C1 segment of cervical spinal cord (tissue), 14 donors: ENCODE measurements at regions not wholly inside any gene's neighbourhood (a gene's known extent, or its start where the extent isn't known, plus 50 kb on each side); places are given as distances from the start of the nearest gene placed in this dataset.

ENCODE experiments used
- DNase-seq, 14 donors: peaks; one replicate each; lab custom pipeline; 2025; lab: John Stamatoyannopoulos, UW

DNA sequence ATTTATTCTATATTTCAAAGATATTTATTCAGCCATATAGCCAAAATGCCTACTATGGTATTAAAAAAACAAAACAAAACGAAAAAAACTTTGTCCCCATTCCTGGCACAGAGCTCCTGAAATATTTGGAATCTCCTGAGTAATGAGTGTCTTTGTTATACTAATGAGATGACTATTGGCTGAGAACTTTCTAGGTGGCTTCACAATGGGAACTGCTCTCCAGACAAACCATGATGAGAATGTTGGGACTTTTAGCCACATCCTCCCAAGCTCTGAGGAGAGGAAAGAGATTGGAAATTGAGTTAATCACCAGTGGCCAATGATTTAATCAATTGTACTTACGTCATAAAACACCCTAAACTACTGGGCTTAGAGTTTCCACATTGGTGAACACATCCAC is 631.8 kb upstream of the SETBP1 start:
- no peak for DNase-seq

DNA sequence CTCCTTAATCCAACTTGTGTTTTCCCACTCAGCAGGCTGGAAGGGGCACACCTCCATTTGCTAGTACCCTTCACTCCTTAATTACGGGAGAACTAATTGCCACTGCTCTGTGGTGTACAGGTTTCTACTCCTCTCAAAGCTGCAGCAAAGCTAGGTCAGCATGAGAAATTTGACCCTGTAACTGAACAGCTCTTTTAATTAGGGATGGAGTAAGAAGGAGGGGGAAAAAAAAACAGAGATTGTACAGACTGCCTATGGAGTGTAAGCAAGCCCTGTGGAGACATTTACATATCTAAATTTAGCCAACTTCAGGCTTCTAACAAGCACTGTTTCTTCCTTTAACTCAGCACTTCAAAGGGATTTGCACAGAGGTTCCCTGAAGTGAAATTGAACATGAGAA is 629.7 kb upstream of the SETBP1 start:
- DNase-seq, result no peak

GRCh38 chr18:44054514-44054913 is 626.2 kb upstream of the SETBP1 start:
- DNase-seq, result no peak

DNA sequence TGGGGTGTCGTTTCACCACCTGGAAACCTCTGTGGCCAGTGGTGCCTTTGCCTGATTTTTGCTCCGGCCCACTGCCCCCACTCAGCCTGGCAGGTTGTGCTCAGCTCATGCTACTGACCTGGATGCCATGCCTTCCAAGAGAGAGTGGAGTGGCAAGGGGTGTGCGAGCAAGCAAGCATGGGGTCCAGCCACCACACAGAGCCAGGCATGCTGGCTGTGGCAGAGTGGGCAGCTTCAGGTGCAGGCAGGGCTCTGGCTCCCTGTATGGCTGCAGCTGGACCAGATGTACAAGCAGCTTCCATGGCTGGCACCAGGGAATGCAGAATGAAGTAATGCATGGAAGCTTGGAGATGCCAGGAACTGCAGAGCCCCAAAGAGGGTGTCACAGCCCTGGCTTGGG is 620.5 kb upstream of the SETBP1 start:
- no peak for DNase-seq

DNA sequence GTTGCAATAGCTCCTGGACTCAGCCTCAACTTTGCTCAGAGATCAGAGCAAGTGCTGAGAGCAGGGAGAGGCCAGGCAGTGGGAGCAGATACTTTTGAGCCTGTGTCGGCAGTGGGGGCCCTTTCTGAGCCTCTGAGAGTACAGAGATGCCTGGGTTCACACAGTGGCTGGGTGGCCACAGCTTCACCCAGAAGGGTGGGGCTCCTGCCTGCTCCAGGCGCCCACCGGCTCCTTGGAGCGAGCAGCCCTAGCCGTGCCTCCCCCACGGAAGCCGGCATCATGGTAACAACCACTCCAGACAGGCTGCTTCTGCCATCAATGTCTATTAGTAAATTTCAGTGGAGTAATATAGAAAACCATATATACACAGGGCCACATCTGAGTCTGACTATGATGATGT is 619.2 kb upstream of the SETBP1 start:
- no peak for DNase-seq

- DNase-seq, result no peak
Measured at GRCh38 chr18:44062345-44062744, 618.3 kb upstream of the SETBP1 start.

- DNase-seq, result no peak
Measured at GRCh38 chr18:44065206-44065605, 615.5 kb upstream of the SETBP1 start.

DNA sequence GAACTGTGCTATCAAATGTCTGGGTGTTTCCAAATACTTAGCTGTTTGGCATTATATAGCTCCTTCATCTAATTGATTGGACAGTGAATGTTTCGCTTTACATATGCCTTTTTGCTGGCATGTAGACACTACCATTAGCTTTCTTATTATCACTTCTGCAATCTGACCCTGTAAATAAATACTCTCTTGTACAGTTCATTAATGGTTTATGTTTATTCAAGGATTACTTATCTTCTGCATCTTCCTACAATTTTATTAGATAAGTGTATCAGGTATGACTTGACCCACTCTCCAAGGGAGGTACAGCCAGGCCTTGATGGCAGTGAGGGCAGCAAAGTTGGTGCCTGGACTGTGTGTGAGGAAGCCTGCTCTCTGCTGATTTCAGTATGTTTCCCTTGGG is 614.1 kb upstream of the SETBP1 start:
- no peak for DNase-seq

- DNase-seq, result no peak
Measured at GRCh38 chr18:44067186-44067585, 613.5 kb upstream of the SETBP1 start.

GRCh38 chr18:44075038-44075437 is 605.6 kb upstream of the SETBP1 start:
- no peak for DNase-seq

DNA sequence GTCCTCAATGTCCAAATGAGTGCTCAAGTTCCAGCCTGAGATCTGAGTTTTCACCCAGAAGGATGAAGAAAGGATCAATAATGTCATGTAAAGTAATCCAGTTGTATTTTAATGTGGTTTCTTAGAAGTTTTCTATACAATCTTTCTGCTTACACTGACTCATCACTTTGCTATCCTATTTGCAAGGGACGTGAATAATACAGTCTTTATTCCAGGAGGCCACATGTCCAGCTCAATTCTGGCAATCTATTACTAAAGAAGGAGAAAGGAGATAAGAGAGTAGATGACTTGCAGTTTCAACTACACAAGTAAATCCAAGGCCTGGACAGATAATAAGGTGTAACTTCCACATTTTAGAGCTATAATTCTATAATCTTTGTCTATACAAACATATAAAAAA is 601.1 kb upstream of the SETBP1 start:
- DNase-seq, result no peak

DNA sequence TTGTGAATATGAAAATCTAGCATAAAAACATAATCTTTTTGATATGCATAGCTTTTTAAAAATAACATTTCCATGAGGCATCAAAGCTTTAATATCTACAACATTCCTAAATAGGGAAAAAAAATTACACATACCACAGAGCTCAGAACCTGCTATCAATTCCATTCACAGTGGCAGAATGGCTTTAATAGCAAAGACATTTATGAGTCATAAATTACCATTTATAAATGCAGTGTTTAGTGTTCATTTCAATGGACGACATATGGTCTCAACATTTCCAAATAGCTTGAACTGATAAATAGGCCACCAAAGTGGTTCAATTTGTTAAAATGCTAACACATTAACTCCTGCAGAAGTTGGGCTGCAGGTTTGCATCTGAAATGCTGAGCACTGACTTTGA is 600.6 kb upstream of the SETBP1 start:
- DNase-seq, result no peak

GRCh38 chr18:44089732-44090131 is 591.0 kb upstream of the SETBP1 start:
- no peak for DNase-seq

DNA sequence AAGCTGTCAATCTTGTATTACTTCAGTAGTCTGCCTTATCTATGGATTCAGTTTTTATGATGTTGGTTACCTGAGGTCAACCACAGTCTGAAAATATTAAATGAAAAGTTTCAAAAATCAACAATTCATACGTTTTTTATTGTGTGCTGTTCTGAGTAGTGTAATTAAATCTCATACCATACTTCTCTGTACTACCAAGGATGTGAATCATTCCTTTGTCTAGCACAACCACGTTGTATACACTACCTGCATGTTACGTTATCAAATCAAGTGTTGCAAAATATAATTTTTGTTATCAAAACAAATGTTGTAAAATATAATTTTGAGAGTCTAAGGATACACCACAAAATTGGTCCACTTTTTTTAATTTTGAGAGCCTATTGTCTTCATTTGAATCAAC is 590.2 kb upstream of the SETBP1 start:
- DNase-seq, result no peak

- DNase-seq, result no peak
Measured at GRCh38 chr18:44093253-44093652, 587.4 kb upstream of the SETBP1 start.

GRCh38 chr18:44096016-44096415 is 584.7 kb upstream of the SETBP1 start:
- no peak for DNase-seq

GRCh38 chr18:44098551-44099098 is 582.1 kb upstream of the SETBP1 start:
- no peak for DNase-seq

- no peak for DNase-seq
Measured at GRCh38 chr18:44107187-44107586, 573.5 kb upstream of the SETBP1 start.

DNA sequence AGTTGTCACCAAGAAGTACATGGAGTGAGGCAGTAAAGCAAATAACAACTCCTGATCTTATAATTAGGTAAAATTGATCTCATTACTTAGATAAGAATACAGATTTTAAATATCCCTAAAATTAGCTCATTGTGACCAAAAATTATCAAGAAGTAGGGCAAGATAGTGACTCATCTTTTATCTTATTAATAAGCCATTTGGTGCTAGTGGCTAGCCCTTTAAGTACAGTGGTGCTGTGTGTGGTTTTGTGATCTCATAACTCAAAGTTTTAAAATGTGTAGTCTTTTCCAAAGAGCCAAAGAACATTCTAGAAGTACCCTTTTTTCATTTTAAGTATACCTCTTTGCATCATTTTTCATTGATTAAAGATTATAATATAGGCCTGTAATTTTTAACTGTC is 569.4 kb upstream of the SETBP1 start:
- no peak for DNase-seq

GRCh38 chr18:44117821-44118220 is 562.9 kb upstream of the SETBP1 start:
- no peak for DNase-seq

DNA sequence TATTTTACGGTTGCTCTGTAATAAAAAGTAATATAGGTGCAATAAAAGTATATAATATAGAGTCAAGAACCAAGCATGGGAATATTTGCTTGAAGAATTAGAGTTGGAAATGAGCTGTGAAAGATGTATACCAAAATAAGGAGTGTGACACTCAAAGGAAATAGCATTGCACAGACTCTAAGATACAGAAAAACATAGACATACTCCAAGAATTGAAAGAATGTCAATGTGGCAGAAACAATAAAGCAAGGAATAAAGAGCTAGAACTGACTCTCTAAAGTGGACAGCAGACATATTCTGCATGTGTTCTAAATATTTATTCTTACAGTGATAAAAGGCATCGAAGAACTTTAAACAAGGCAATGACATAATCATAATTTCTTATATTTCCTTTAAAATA is 561.1 kb upstream of the SETBP1 start:
- DNase-seq, result no peak

- no peak for DNase-seq
Measured at GRCh38 chr18:44123743-44124142, 556.9 kb upstream of the SETBP1 start.

GRCh38 chr18:44125446-44125845 is 555.2 kb upstream of the SETBP1 start:
- DNase-seq, result no peak

- DNase-seq, result no peak
Measured at GRCh38 chr18:44126598-44126997, 554.1 kb upstream of the SETBP1 start.

DNA sequence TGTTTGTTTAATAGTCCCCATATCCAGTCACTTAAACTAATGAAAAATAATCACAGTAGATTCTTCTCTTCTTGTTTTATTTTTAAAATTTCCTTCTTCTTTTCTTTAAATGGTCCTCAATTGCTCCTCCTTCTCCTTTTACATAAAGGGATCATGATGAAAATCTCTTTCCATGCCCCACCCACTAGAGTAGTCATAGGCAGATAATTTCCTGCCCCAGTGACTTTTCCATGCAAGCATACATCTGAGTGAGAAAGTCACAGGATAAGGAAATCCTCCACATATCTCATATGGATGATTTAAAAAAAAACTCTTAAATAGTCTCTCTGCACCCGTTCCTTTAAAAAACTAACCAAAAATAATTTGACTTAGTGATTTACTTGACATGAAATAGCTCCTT is 552.3 kb upstream of the SETBP1 start:
- DNase-seq, result no peak
